DOHH2 (cell line): ENCODE measurements at regions not wholly inside any gene's neighbourhood (a gene's known extent, or its start where the extent isn't known, plus 50 kb on each side); places are given as distances from the start of the nearest gene placed in this dataset.

Experiments used
- H3F3A ChIP-seq: fragments of 200-600 bp; sonication (generic), shearing (Covaris generic); 2 replicates; pipeline ENCODE4 v1.6.0; 2016; ENCODE audit warnings: antibody characterized with exemption, mild to moderate bottlenecking; ENCODE audit not compliant: control insufficient read depth, insufficient read depth
- H3K27ac ChIP-seq: fragments of 200-600 bp; sonication (generic); 2 replicates; pipeline ENCODE4 v1.5.1; 2014; ENCODE audit warnings: low read depth, mild to moderate bottlenecking, low read length, moderate library complexity
- H3K27me3 ChIP-seq: fragments of 200-600 bp; sonication (generic); 2 replicates; pipeline ENCODE4 v1.6.1; 2014; ENCODE audit warnings: mild to moderate bottlenecking, low read length, mixed read lengths; ENCODE audit not compliant: control insufficient read depth
- H3K36me3 ChIP-seq: fragments of 200-600 bp; sonication (generic); 2 replicates; pipeline ENCODE4 v1.6.1; 2014; ENCODE audit warnings: mild to moderate bottlenecking, low read length, moderate library complexity, mixed read lengths; ENCODE audit not compliant: control insufficient read depth
- H3K4me1 ChIP-seq: fragments of 200-600 bp; sonication (generic); 2 replicates; pipeline ENCODE4 v1.6.1; 2014; ENCODE audit warnings: mild to moderate bottlenecking, low read length, mixed read lengths; ENCODE audit not compliant: control insufficient read depth
- H3K4me2 ChIP-seq: fragments of 200-600 bp; sonication (generic); 2 replicates; pipeline ENCODE4 v1.6.0; 2014; ENCODE audit warnings: mild to moderate bottlenecking, low read length, moderate library complexity
- H3K4me3 ChIP-seq: fragments of 200-600 bp; sonication (generic); 2 replicates; pipeline ENCODE4 v1.5.1; 2014; ENCODE audit warnings: mild to moderate bottlenecking, low read length, mixed read lengths
- H3K79me2 ChIP-seq: fragments of 200-600 bp; sonication (generic); 2 replicates; pipeline ENCODE4 v1.6.1; 2014; ENCODE audit warnings: mild to moderate bottlenecking, low read length, mixed read lengths; ENCODE audit not compliant: control insufficient read depth
- H3K9me2 ChIP-seq: fragments of 200-600 bp; sonication (generic); replicated peaks from 2 replicates; pipeline ENCODE4 v1.6.1; 2014; ENCODE audit warnings: mild to moderate bottlenecking, low read length, mixed read lengths; ENCODE audit not compliant: control insufficient read depth
- H3K9me3 ChIP-seq: fragments of 200-600 bp; sonication (generic); 2 replicates; pipeline ENCODE4 v1.6.1; 2014; ENCODE audit warnings: antibody characterized with exemption, low read length, mixed read lengths; ENCODE audit not compliant: control insufficient read depth, insufficient read depth
- H4K20me1 ChIP-seq: fragments of 200-600 bp; sonication (generic); 2 replicates; pipeline ENCODE4 v1.6.0; 2014; ENCODE audit warnings: low read depth, mild to moderate bottlenecking, antibody characterized with exemption, low read length, moderate library complexity; ENCODE audit not compliant: control insufficient read depth, insufficient read depth
- EZH2phosphoT487 ChIP-seq: fragments of 200-600 bp; sonication (generic); IDR thresholded peaks from 2 replicates; pipeline ENCODE4 v1.6.1; 2017; ENCODE audit warnings: borderline replicate concordance, mild to moderate bottlenecking, antibody characterized with exemption, low read length, moderate library complexity, mixed read lengths
- TF ChIP-seq, protein P1 (sequence below): fragments of 200-600 bp; sonication (generic); IDR thresholded peaks from one replicate; pipeline ENCODE4 v1.5.1; 2014; ENCODE audit warnings: antibody characterized with exemption, mild to moderate bottlenecking, low read depth, low read length; ENCODE audit not compliant: poor library complexity, severe bottlenecking

DNA sequence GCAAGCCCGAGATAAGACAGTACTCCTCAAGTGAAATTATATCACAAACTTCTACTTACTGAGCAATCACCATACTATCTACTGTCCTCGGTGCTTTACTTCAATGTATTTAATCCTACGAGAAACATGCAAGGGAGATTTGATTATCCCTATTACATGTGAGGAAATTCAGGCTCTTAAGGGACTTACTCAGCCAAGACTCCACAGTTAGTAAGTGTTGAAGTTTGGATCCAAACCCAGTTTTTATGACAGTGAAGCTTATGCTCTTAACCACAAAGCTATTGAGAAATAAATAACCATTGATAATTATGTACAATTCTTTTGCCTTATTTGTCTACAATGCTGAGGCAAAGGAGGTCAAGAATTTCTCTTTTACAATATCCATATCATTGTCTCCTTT, 672.9 kb upstream of the ACVR2A start:
- H3K79me2 ChIP-seq: no peaks in the 10 kb centered on the region
- H4K20me1 ChIP-seq: no peaks in the 10 kb centered on the region
- H3K27ac ChIP-seq: no peak overlapping the region
- H3K4me2 ChIP-seq: no peak overlapping the region
- no peak for TF ChIP-seq EZH2phosphoT487
- TF ChIP-seq, protein P1, sequence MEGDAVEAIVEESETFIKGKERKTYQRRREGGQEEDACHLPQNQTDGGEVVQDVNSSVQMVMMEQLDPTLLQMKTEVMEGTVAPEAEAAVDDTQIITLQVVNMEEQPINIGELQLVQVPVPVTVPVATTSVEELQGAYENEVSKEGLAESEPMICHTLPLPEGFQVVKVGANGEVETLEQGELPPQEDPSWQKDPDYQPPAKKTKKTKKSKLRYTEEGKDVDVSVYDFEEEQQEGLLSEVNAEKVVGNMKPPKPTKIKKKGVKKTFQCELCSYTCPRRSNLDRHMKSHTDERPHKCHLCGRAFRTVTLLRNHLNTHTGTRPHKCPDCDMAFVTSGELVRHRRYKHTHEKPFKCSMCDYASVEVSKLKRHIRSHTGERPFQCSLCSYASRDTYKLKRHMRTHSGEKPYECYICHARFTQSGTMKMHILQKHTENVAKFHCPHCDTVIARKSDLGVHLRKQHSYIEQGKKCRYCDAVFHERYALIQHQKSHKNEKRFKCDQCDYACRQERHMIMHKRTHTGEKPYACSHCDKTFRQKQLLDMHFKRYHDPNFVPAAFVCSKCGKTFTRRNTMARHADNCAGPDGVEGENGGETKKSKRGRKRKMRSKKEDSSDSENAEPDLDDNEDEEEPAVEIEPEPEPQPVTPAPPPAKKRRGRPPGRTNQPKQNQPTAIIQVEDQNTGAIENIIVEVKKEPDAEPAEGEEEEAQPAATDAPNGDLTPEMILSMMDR: no peak
- no peaks in the 10 kb centered on the region for H3K27me3 ChIP-seq
- no peak overlapping the region for H3K4me3 ChIP-seq
- H3K9me2 ChIP-seq: no peaks in the 10 kb centered on the region
- H3K36me3 ChIP-seq: no peaks in the 10 kb centered on the region
- H3K4me1 ChIP-seq: no peaks in the 10 kb centered on the region
- no peaks in the 10 kb centered on the region for H3F3A ChIP-seq
- no peaks in the 10 kb centered on the region for H3K9me3 ChIP-seq

DNA sequence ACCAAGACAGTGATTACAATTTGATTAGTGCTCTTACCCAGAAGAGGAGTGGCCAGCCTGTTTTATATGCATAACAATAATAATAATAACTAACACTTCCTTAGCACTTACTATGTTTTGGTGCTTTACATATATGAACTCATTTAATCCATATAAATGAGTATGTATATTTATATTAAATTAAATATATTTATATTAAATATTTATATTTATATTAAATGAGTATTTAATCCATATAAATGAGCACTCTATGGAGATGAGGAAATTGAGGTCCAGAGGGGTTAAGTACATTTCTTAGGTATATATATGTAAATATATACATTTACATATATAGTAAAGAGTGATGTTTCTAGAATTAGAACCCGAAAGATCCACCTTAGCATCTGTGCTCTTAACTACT, 673.9 kb upstream of the ACVR2A start:
- H3K9me3 ChIP-seq: no peaks in the 10 kb centered on the region
- H3K79me2 ChIP-seq: no peaks in the 10 kb centered on the region
- H4K20me1 ChIP-seq: no peaks in the 10 kb centered on the region
- H3K9me2 ChIP-seq: no peaks in the 10 kb centered on the region
- no peak overlapping the region for H3K27ac ChIP-seq
- H3K36me3 ChIP-seq: no peaks in the 10 kb centered on the region
- no peaks in the 10 kb centered on the region for H3F3A ChIP-seq
- no peak for TF ChIP-seq EZH2phosphoT487
- TF ChIP-seq, protein P1: no peak
- H3K4me3 ChIP-seq: no peak overlapping the region
- no peak overlapping the region for H3K4me2 ChIP-seq
- H3K27me3 ChIP-seq: no peaks in the 10 kb centered on the region
- H3K4me1 ChIP-seq: no peaks in the 10 kb centered on the region

DNA sequence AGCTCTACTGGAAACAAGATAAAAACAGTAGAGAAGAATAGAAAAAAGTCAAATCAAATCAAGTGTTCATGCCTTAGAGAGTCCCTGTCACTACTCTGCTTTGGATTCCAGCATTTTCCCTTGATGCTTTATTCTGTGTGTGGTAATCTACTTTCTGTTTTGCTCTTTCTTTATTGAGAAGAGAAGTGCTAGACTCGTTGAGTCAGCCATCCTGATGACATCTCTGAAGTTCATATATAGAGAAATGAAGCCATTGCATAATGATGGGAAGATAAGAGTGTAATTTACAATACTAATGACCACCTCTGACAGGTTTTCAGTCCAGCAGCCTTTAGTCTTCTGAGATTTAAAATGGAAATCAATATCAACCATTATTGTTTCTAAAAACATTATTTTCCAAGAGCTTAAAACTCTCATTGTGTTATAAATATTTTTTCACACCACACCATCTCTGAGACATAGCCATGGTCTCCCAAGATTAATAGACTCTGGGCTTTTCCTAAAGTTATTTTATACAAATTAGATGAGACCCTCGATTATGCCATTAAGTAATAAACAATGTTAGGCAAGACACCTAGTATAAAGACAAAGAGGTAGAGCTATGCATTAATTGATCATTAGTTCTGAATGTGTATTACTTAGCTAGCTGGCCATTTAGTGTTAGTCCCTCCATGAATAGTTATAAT, 679.0 kb upstream of the ACVR2A start:
- H3K9me3 ChIP-seq: no peaks in the 10 kb centered on the region
- H3K4me3 ChIP-seq: no peak overlapping the region
- H3K4me1 ChIP-seq: no peaks in the 10 kb centered on the region
- no peaks in the 10 kb centered on the region for H3K36me3 ChIP-seq
- no peaks in the 10 kb centered on the region for H3K79me2 ChIP-seq
- H3K27ac ChIP-seq: no peak overlapping the region
- no peaks in the 10 kb centered on the region for H4K20me1 ChIP-seq
- TF ChIP-seq, protein P1: no peak
- no peak for TF ChIP-seq EZH2phosphoT487
- no peaks in the 10 kb centered on the region for H3K9me2 ChIP-seq
- H3F3A ChIP-seq: no peaks in the 10 kb centered on the region
- H3K4me2 ChIP-seq: no peak overlapping the region
- H3K27me3 ChIP-seq: no peaks in the 10 kb centered on the region
